GM12865 (cell line): ENCODE measurements at regions not wholly inside any gene's neighbourhood (a gene's known extent, or its start where the extent isn't known, plus 50 kb on each side); places are given as distances from the start of the nearest gene placed in this dataset.

Experiments used
- DNase-seq: peaks from one replicate; pipeline ENCODE4 v3.0.0; 2010; ENCODE audit warnings: low read depth
- H3K4me3 ChIP-seq: 2 replicates; pipeline ENCODE4 v1.5.1; 2011; ENCODE audit warnings: mild to moderate bottlenecking, low read depth, low read length, control low read depth
- TF ChIP-seq, protein P1 (sequence below): IDR thresholded peaks from 2 replicates; pipeline ENCODE4 v1.5.1; 2011; ENCODE audit warnings: low read length, control low read depth, low read depth, inconsistent platforms; ENCODE audit not compliant: insufficient read depth; ENCODE audit errors: missing control alignments

GRCh38 chr7:80279760-80280159, 145.1 kb downstream of the GNAI1 start:
- H3K4me3 ChIP-seq: no peak overlapping the region
- DNase-seq: no peak
- TF ChIP-seq, protein P1, sequence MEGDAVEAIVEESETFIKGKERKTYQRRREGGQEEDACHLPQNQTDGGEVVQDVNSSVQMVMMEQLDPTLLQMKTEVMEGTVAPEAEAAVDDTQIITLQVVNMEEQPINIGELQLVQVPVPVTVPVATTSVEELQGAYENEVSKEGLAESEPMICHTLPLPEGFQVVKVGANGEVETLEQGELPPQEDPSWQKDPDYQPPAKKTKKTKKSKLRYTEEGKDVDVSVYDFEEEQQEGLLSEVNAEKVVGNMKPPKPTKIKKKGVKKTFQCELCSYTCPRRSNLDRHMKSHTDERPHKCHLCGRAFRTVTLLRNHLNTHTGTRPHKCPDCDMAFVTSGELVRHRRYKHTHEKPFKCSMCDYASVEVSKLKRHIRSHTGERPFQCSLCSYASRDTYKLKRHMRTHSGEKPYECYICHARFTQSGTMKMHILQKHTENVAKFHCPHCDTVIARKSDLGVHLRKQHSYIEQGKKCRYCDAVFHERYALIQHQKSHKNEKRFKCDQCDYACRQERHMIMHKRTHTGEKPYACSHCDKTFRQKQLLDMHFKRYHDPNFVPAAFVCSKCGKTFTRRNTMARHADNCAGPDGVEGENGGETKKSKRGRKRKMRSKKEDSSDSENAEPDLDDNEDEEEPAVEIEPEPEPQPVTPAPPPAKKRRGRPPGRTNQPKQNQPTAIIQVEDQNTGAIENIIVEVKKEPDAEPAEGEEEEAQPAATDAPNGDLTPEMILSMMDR: no peak

GRCh38 chr7:80278737-80279136, 144.1 kb downstream of the GNAI1 start:
- DNase-seq: no peak
- H3K4me3 ChIP-seq: no peak overlapping the region

DNA sequence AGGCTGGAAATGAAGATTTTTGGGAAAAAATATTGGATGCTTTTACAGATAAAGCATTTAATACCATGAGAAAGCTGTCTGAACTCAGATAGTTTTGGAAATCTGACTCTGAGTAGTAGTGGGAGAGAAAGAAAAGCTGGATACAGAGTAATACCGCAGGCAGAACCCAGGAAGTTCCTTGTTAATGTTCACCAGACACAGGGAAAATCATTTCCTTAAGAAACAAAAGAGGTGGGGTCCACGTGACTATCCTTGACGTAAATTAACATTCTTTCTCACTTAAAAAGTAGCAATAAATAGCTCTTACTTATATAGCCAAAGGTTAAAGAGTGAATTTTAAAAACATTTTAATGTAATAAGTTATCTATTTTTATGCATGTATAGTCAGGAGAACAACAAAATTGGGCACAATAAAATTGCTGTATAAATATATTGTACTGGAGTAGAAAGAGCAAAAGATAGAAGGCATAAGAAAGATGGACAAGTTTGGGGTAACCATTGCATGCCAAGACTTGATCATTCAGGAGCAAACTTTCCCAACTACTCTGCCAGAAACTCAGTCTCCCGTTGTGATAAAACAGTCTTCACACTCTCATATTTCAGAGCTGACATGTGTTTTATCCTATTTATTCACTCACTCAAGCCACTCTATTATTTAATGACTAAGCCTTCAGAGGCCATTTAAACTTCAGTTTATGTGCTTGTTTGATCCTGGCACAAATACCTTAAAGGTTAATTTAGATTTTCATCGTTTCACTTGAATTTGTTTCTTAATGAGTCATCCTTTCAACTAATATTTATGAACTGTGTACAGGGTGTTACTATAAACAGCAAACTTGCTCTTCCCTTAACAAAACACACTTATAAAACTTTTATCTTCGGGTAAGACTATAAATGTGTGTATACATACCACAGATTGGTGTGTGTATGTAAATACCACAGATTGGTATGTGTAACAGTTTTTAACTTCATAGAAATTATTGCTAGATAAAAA, 143.1 kb downstream of the GNAI1 start:
- H3K4me3 ChIP-seq: no peak overlapping the region
- no peak for DNase-seq
- TF ChIP-seq, protein P1: no peak

More at GRCh38 chr7:80278737-80279136, 144.1 kb downstream of the GNAI1 start:
- TF ChIP-seq, protein P1: no peak
